ENCODE measurements at regions not wholly inside any gene's neighbourhood (a gene's known extent, or its start where the extent isn't known, plus 50 kb on each side); places are given as distances from the start of the nearest gene placed in this dataset.

- Mint-ChIP-seq H3K9me3 (ENCODE audit: unreplicated experiment) (no peaks in the 10 kb centered on the region), H3K27me3 (ENCODE audit: unreplicated experiment) (peaks cover 10% of the 10 kb centered on the region), H3K36me3 (ENCODE audit: unreplicated experiment) (no peaks in the 10 kb centered on the region), H3K4me3 (ENCODE audit: unreplicated experiment) (no peak overlapping the region), H3K27ac (ENCODE audit: unreplicated experiment) (no peak overlapping the region), H3K4me1 (ENCODE audit: low read depth, unreplicated experiment) (peaks cover 7% of the 10 kb centered on the region)
- DNase-seq, result no peak
- no peak for TF ChIP-seq CTCF (IDR thresholded peaks at IDR 0.05; ENCODE audit: partially characterized antibody, unreplicated experiment)
These were observed 128.9 kb downstream of the MRM1 start for GRCh38 chr17:36730095-36730808.

GRCh38 chr17:36730857-36731490 lies 129.6 kb downstream of the MRM1 start:
- Mint-ChIP-seq H3K4me3 (ENCODE audit: unreplicated experiment) (no peak overlapping the region), H3K27ac (ENCODE audit: unreplicated experiment) (no peak overlapping the region), H3K4me1 (ENCODE audit: low read depth, unreplicated experiment) (peaks cover 7% of the 10 kb centered on the region), H3K27me3 (ENCODE audit: unreplicated experiment) (peaks cover 13% of the 10 kb centered on the region), H3K36me3 (ENCODE audit: unreplicated experiment) (no peaks in the 10 kb centered on the region), H3K9me3 (ENCODE audit: unreplicated experiment) (no peaks in the 10 kb centered on the region)
- TF ChIP-seq CTCF (IDR thresholded peaks at IDR 0.05; ENCODE audit: partially characterized antibody, unreplicated experiment), result no peak
- DNase-seq, result no peak

- H3K4me3 Mint-ChIP-seq (ENCODE audit: unreplicated experiment), result no peak overlapping the region
- H3K27ac Mint-ChIP-seq (ENCODE audit: unreplicated experiment), result no peak overlapping the region
- no peak for TF ChIP-seq CTCF (IDR thresholded peaks at IDR 0.05; ENCODE audit: partially characterized antibody, unreplicated experiment)
- H3K36me3 Mint-ChIP-seq (ENCODE audit: unreplicated experiment), result no peaks in the 10 kb centered on the region
- H3K9me3 Mint-ChIP-seq (ENCODE audit: unreplicated experiment), result no peaks in the 10 kb centered on the region
- peaks cover 10% of the 10 kb centered on the region for H3K27me3 Mint-ChIP-seq (ENCODE audit: unreplicated experiment)
- no peak for DNase-seq
- H3K4me1 Mint-ChIP-seq (ENCODE audit: low read depth, unreplicated experiment), result peaks cover 9% of the 10 kb centered on the region
These were observed 130.4 kb downstream of the MRM1 start for GRCh38 chr17:36731811-36732210.

- no peak for DNase-seq
- Mint-ChIP-seq H3K36me3 (ENCODE audit: unreplicated experiment) (no peaks in the 10 kb centered on the region), H3K27me3 (ENCODE audit: unreplicated experiment) (peaks cover 10% of the 10 kb centered on the region), H3K4me3 (ENCODE audit: unreplicated experiment) (no peak overlapping the region), H3K27ac (ENCODE audit: unreplicated experiment) (no peak overlapping the region), H3K4me1 (ENCODE audit: low read depth, unreplicated experiment) (peaks cover 9% of the 10 kb centered on the region), H3K9me3 (ENCODE audit: unreplicated experiment) (no peaks in the 10 kb centered on the region)
- TF ChIP-seq CTCF (IDR thresholded peaks at IDR 0.05; ENCODE audit: partially characterized antibody, unreplicated experiment), result no peak
These were observed 131.0 kb downstream of the MRM1 start for GRCh38 chr17:36732351-36732750.

Measured in glutamatergic neuron (in vitro differentiated cells).